Activated CD4-positive, alpha-beta T cell treated with anti-CD3 and anti-CD28 coated beads, Interleukin-2, amount 10 ng/mL, durations not matched to agents 24 days and 14 days (primary cell): ENCODE measurements at regions not wholly inside any gene's neighbourhood (a gene's known extent, or its start where the extent isn't known, plus 50 kb on each side); places are given as distances from the start of the nearest gene placed in this dataset.

Experiments used
- DNase-seq: peaks from one replicate; pipeline ENCODE4 v3.0.0; 2022
- H3K27ac Mint-ChIP-seq: one replicate; pipeline ENCODE4 v1.8.0; 2022; ENCODE audit warnings: mild to moderate bottlenecking, mixed read lengths
- H3K27me3 Mint-ChIP-seq: one replicate; pipeline ENCODE4 v1.8.0; 2022; ENCODE audit warnings: mixed read lengths
- H3K36me3 Mint-ChIP-seq: one replicate; pipeline ENCODE4 v1.8.0; 2022; ENCODE audit warnings: low read depth, mild to moderate bottlenecking, mixed read lengths
- H3K4me1 Mint-ChIP-seq: one replicate; pipeline ENCODE4 v1.8.0; 2021; ENCODE audit warnings: mixed read lengths
- H3K4me3 Mint-ChIP-seq: one replicate; pipeline ENCODE4 v1.8.0; 2022; ENCODE audit warnings: mild to moderate bottlenecking, moderate library complexity, mixed read lengths
- H3K9me3 Mint-ChIP-seq: one replicate; pipeline ENCODE4 v1.8.0; 2021; ENCODE audit warnings: mixed read lengths
- intact Hi-C: fragments of 100-400 bp; cut with micrococcal nuclease; formaldehyde crosslinking; loops from one replicate; pipeline ENCODE4 v1.15.1; 2023

DNA sequence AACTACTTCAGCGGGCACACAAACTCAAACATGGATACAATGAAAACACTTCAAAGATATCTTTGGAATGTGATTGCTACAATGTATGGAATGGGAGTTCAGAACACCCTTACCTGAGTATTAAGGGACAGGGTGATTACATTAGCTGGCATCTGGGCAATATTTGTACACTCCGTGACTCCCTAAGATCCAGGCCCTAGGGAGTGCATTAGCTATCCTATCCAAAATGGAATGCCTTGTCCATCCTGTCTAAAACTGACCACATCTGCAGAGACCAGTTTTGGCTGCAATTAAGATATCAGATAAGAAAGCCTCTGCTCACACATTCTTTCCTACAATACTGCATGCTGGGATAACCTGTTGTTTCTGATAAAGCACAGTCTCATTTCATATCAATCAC lies 176.6 kb upstream of the EMCN start:
- Mint-ChIP-seq H3K4me3 (no peak overlapping the region), H3K27ac (no peak overlapping the region), H3K4me1 (no peaks in the 10 kb centered on the region), H3K27me3 (no peaks in the 10 kb centered on the region), H3K9me3 (no peaks in the 10 kb centered on the region), H3K36me3 (no peaks in the 10 kb centered on the region)
- no peak for DNase-seq
- intact Hi-C loops = no loop called here

DNA sequence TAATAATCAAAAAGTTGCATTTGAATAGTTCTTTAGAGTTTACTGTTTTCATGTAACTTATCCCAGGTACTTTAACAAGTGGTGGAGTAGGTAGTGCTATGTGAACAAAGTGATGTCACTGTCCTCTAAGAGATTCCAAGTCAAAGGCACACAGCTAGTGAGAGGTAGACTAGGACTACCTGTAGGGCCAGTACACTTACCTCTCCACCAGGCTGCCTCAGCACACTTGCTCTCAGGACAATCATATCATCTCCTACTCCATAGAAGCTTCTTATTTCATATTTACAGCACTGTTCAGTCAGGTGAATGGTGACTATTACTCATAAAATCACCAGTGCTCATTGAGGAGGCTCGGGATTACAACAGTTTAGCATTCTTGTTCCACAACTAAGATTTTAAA lies 173.0 kb upstream of the EMCN start:
- no peak for DNase-seq
- H3K36me3 Mint-ChIP-seq = no peaks in the 10 kb centered on the region
- no peak overlapping the region for H3K27ac Mint-ChIP-seq
- no peak overlapping the region for H3K4me3 Mint-ChIP-seq
- intact Hi-C loops = no loop called here
- H3K9me3 Mint-ChIP-seq = no peaks in the 10 kb centered on the region
- H3K27me3 Mint-ChIP-seq = no peaks in the 10 kb centered on the region
- no peaks in the 10 kb centered on the region for H3K4me1 Mint-ChIP-seq

DNA sequence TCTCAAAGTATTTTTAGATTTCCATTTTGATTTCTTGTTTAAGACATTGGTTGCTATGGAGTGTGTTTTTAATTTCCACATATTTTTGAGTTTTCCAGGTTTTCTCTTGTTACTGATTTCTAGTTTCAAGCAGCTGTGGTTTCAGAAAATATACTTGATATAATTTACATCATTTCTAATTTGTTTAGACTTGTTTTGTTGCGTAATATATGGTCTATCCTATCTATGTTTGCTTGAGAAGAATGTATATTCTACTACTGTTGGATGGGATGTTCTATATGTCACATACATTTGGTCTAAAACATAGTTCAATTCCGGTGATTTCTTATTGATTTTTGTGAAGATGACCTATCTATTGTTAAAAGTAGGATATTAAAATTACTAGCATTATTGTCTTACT lies 170.5 kb upstream of the EMCN start:
- Mint-ChIP-seq H3K27ac (no peak overlapping the region), H3K4me1 (no peaks in the 10 kb centered on the region), H3K27me3 (no peaks in the 10 kb centered on the region), H3K36me3 (no peaks in the 10 kb centered on the region), H3K9me3 (no peaks in the 10 kb centered on the region), H3K4me3 (no peak overlapping the region)
- DNase-seq = no peak
- intact Hi-C loops = no loop called here

DNA sequence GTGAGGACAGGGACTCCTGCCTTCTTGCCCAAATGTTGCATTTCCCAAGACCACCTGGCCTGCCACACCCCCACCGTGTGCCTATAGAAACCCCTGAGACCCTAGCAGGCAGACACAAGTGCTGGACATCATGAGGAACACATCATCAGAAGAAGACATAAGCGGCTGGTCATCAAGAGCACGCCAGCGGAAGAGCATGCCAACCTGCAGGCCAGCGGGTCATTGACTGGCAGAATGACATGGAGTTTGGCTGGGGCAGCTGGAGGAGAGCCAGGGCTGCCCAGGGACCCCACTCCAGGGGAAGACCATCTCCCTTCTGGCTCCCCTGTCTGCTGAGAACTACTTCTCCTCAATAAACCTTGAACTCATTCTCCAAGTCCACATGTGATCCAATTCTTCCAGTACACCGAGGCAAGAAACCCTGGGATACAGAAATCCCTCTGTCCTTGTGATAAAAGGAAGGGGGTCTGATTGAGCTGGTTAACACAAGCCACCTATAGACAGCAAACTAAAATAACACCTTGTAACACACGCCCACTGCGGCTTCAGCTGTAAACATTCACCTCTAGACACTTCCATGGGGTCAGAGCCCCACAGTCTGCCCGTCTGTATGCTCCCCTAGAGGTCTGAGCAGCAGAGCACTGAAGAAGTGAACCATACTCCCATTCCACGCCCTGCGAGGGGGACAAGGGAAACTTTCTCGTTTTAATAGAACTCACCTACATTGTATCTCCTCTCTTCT lies 164.8 kb upstream of the EMCN start:
- no peak overlapping the region for H3K4me3 Mint-ChIP-seq
- H3K27me3 Mint-ChIP-seq = no peaks in the 10 kb centered on the region
- no peaks in the 10 kb centered on the region for H3K9me3 Mint-ChIP-seq
- no peak overlapping the region for H3K27ac Mint-ChIP-seq
- H3K4me1 Mint-ChIP-seq = no peaks in the 10 kb centered on the region
- intact Hi-C loops = no loop called here
- DNase-seq = no peak
- H3K36me3 Mint-ChIP-seq = no peaks in the 10 kb centered on the region

DNA sequence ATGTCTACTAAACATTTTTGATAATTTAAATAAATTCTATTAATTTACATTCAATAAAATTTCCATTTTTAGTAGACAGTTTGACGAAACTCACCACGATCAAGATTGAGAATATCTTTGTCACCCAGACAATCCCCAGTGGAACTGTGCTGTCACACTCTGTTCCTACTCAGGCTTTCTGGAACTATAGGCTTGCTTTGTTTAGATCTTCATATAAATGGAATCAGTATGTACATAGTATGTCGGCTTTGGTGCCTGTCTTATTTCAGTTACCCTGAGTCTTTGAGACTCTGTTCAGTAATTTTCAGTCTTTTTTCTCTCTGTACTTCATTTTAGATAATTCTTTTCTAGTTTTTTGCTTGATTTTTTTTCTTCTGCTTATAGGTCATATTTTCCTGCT lies 163.5 kb upstream of the EMCN start:
- H3K36me3 Mint-ChIP-seq = no peaks in the 10 kb centered on the region
- no peak for DNase-seq

DNA sequence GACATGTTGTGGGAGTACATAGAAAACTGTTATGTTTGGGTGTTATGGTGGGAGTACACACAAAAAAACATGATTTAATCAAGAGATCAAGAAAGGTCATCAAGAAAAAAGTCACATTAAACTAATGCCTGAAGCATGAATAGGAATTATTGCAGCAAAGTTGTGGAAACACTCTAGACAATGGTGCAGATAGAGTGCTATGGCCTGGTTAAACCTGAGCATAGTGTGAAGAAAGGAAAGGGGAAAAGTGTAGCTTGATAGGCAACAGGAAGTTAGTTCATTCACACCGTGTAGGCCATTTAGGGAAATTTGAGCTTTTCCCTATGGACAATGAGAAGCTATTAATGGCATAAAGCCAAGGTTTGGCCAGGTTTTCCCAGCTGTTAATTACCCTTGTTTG lies 162.1 kb upstream of the EMCN start:
- H3K9me3 Mint-ChIP-seq = no peaks in the 10 kb centered on the region
- H3K27me3 Mint-ChIP-seq = no peaks in the 10 kb centered on the region

More for the DNA sequence above, 163.5 kb upstream of the EMCN start:
- no peak overlapping the region for H3K4me3 Mint-ChIP-seq
- no peaks in the 10 kb centered on the region for H3K4me1 Mint-ChIP-seq
- intact Hi-C loops = no loop called here
- H3K9me3 Mint-ChIP-seq = no peaks in the 10 kb centered on the region
- no peak overlapping the region for H3K27ac Mint-ChIP-seq
- no peaks in the 10 kb centered on the region for H3K27me3 Mint-ChIP-seq

DNA sequence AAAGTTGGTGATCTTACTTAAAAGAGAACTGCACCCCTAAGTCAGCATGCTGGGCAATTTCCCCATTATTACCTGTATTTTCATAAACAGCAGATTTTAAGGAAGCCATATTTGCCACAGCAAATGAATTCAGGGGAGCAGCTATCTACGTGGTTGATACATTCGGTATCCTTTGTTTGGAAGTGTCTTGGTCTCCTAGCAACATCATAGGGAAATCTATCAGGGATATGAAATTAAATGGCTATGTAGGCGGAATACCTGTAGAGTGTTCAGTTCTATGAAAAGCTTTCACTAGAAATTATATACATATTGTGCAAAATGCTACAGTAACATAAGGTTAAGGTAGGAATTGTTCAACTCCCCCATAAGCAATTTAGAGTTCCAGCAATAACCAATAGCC lies 157.2 kb upstream of the EMCN start:
- no peak overlapping the region for H3K4me3 Mint-ChIP-seq
- no peaks in the 10 kb centered on the region for H3K36me3 Mint-ChIP-seq
- intact Hi-C loops = no loop called here
- no peaks in the 10 kb centered on the region for H3K9me3 Mint-ChIP-seq
- H3K27ac Mint-ChIP-seq = no peak overlapping the region
- DNase-seq = no peak
- H3K4me1 Mint-ChIP-seq = no peaks in the 10 kb centered on the region
- H3K27me3 Mint-ChIP-seq = no peaks in the 10 kb centered on the region

More for the DNA sequence above, 162.1 kb upstream of the EMCN start:
- no peaks in the 10 kb centered on the region for H3K4me1 Mint-ChIP-seq
- no peaks in the 10 kb centered on the region for H3K36me3 Mint-ChIP-seq
- no peak overlapping the region for H3K27ac Mint-ChIP-seq
- no peak overlapping the region for H3K4me3 Mint-ChIP-seq
- intact Hi-C loops = no loop called here
- DNase-seq = no peak

DNA sequence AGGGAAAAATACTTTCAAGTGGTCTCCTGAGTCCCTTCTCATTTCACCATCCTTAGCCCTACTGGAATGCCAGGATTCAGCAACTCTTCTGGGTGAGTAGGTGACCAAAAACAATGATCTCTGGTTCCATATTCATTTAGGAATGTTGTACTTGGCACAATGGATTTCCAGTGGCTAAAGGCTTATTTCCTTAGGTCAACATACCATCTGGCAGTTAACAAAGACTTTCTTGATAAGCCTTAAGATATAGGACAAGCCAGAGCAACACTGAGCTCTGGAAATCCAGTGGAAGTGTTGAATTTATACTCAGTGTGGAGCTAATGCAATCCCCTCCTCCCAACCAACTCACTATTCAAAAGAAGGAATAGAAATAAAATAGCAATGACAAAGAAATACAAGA lies 139.4 kb upstream of the EMCN start:
- no peak for DNase-seq
- Mint-ChIP-seq H3K27me3 (no peaks in the 10 kb centered on the region), H3K36me3 (no peaks in the 10 kb centered on the region), H3K4me3 (no peak overlapping the region), H3K4me1 (no peaks in the 10 kb centered on the region), H3K27ac (no peak overlapping the region), H3K9me3 (no peaks in the 10 kb centered on the region)
- intact Hi-C loops = no loop called here

DNA sequence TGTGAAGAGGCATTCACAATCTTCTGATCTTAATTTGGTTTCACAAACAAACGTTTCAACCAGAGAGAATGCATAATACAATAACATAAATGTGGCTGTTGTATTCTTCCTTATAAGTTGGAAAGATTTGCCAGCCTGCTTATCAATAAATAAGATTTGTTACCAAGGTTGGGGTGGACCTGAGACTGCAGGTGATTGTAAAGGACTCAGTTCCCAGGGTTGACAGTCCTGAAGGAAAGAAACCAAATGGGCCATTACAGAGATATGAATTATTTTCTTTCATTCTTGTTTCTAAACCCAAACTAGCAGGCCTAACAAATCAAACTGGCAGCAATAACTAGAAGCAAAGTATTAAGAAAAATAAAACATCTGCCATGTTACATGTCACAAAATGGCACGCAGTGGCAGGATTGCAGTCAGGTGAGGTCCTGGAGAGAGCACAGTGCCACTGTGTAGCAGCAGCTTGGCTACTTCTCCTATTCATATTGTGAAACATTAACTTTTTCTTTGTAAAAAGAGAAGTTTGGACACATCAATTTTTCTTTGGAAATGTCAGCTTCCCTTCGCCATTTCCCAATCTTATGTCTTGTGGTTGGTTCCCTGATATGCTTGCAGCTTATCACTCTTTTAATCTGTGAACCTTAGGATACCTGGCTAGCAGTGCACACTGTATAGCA lies 133.8 kb upstream of the EMCN start:
- Mint-ChIP-seq H3K4me1 (no peaks in the 10 kb centered on the region), H3K9me3 (no peaks in the 10 kb centered on the region), H3K4me3 (no peak overlapping the region), H3K27me3 (no peaks in the 10 kb centered on the region), H3K27ac (no peak overlapping the region), H3K36me3 (no peaks in the 10 kb centered on the region)
- no peak for DNase-seq
- intact Hi-C loops = no loop called here

DNA sequence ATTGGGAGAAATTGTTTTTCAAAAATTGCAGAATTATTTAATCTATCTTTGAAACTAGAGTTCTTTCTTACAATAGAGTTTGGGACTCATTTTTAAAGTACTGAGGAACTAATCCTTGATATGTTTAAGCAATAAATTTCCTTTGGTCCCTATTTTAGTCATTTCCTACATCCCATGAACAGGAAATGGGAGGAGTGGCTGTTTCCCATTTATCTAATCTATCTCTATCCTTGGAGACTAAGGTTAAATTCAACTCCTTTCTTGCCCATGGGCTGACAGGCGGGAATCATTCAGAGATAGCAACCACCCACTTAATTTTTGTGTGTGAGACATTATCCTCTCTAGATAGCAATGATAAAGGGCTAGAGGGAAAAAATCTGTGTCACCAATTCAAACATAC lies 131.6 kb upstream of the EMCN start:
- Mint-ChIP-seq H3K27me3 (no peaks in the 10 kb centered on the region), H3K27ac (no peak overlapping the region), H3K9me3 (no peaks in the 10 kb centered on the region), H3K4me1 (no peaks in the 10 kb centered on the region), H3K36me3 (no peaks in the 10 kb centered on the region), H3K4me3 (no peak overlapping the region)
- no peak for DNase-seq
- intact Hi-C loops = no loop called here

DNA sequence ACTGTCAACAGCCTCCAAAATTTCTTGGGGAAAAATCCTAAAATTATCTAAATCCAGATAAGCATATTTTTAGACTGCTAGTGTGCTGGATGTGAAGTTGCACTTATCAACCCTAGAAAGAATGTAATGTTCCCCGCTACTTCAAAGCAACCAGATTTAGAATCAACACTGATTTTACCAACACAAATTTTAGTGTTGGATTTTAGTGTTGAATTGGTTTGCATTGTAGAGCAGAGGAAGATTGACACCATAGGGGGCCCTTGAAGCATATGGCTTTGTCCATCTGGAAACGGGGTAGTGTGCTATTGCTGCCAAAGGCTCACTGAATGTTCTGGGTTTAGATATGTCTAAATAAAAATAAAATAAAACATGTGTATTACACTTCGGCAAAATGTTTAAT lies 126.3 kb upstream of the EMCN start:
- no peak for DNase-seq
- Mint-ChIP-seq H3K27ac (no peak overlapping the region), H3K9me3 (no peaks in the 10 kb centered on the region), H3K36me3 (no peaks in the 10 kb centered on the region), H3K4me3 (no peak overlapping the region), H3K4me1 (no peaks in the 10 kb centered on the region), H3K27me3 (no peaks in the 10 kb centered on the region)
- intact Hi-C loops = no loop called here

DNA sequence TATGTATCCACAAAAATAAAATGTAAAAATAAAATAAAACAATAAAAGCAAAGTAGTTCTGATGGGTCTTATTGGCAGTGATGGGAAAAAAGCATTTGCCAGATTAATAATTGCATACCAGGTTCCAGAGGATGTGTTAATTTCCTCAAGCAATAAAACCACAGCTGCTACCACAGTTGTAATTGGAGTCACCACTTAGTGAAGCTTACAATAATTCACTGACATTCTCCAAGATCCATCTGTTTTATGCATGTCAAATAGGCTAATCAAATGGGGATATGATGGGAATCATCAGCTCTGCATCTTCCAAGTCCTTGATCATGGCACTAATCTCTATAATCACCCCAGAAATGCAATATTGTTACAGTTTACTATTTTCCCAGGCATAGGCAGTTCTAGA lies 123.5 kb upstream of the EMCN start:
- DNase-seq = no peak
- intact Hi-C loops = no loop called here
- H3K9me3 Mint-ChIP-seq = no peaks in the 10 kb centered on the region
- no peaks in the 10 kb centered on the region for H3K4me1 Mint-ChIP-seq
- H3K4me3 Mint-ChIP-seq = no peak overlapping the region
- no peaks in the 10 kb centered on the region for H3K36me3 Mint-ChIP-seq
- H3K27ac Mint-ChIP-seq = no peak overlapping the region
- peaks cover 2% of the 10 kb centered on the region for H3K27me3 Mint-ChIP-seq

DNA sequence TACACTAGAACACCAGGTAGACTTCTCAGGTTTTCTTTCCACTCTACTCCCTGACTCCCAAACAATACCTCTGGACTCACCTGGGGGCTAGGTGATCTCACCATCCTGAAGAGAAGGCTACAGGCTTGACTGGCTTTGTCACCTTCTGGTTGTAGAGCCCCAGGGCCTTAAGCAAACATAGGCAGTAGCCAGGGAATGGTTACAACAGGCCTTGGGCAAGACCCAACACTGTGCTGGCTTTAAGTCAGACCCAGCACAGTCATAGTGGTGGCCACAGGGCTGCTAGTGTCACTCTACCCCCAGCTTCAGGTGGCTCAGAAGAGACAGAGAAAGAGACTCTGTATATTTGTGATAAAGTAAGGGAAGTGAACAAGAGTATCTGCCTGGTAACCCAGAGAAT lies 118.1 kb upstream of the EMCN start:
- Mint-ChIP-seq H3K27ac (no peak overlapping the region), H3K27me3 (peaks cover 2% of the 10 kb centered on the region), H3K9me3 (peaks cover 9% of the 10 kb centered on the region), H3K4me3 (no peak overlapping the region), H3K36me3 (no peaks in the 10 kb centered on the region), H3K4me1 (no peaks in the 10 kb centered on the region)
- intact Hi-C loops = no loop called here
- no peak for DNase-seq

DNA sequence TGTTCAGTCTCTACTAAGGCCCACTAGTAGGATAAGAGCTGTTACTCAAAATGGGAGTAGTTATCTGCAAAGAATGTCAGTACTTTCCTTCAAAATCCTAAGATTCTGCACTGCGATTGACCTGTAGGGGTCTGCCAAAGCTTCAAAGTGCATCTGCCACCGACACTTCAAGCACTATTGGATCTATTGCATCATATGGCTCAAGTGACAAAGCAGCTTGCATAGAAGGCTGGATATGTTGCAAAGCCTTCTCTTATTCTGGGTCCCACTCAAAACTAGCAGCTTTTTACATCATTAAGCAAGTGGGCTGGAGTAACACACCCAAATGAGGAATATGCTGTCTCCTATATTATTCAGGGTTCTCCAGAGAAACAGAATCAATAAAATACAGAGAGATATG lies 115.4 kb upstream of the EMCN start:
- no peak for DNase-seq
- Mint-ChIP-seq H3K27ac (no peak overlapping the region), H3K27me3 (peaks cover 2% of the 10 kb centered on the region), H3K9me3 (peaks cover 9% of the 10 kb centered on the region), H3K4me1 (no peaks in the 10 kb centered on the region), H3K36me3 (no peaks in the 10 kb centered on the region), H3K4me3 (no peak overlapping the region)
- intact Hi-C loops = no loop called here

DNA sequence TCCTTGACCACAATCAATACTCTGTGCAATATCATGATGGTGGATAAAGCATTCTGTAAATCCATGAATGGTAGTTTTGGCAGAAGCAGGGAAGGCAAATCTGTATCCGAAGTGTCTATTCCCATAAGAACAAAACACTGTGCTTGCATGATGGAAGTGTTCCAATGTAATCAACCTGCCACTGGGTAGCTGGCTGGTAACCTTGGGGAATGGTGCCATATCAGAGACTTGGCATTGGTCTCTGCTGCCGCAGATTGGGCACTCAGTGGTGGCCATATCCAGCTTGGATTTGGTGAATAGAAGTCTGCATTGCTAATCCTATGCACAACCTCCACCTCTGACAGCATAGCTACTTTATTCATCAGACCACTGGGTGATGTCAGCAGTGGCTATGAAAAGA lies 114.3 kb upstream of the EMCN start:
- Mint-ChIP-seq H3K4me1 (no peaks in the 10 kb centered on the region), H3K27ac (no peak overlapping the region), H3K27me3 (no peaks in the 10 kb centered on the region), H3K36me3 (no peaks in the 10 kb centered on the region), H3K4me3 (no peak overlapping the region), H3K9me3 (peaks cover 9% of the 10 kb centered on the region)
- DNase-seq = no peak
- intact Hi-C loops = no loop called here
